CD14-positive monocyte (primary cell): ENCODE measurements at regions not wholly inside any gene's neighbourhood (a gene's known extent, or its start where the extent isn't known, plus 50 kb on each side); places are given as distances from the start of the nearest gene placed in this dataset.

Experiments used
- DNase-seq, 3 donors: peaks; one replicate each; pipeline ENCODE4 v3.0.0-alpha.2; 2011 to 2022
- H2AFZ ChIP-seq: 2 replicates; pipeline ENCODE4 v1.6.0; 2012; ENCODE audit warnings: mild to moderate bottlenecking, low read depth, low read length, inconsistent platforms; ENCODE audit not compliant: insufficient read depth, poor library complexity, severe bottlenecking
- H3K27ac ChIP-seq, 2 donors: 1 replicate in 1 of 2; 2 replicates in 1 of 2; pipeline ENCODE4 v1.5.1; 2012 to 2013; ENCODE audit warnings: low read length in 2 of 2, control low read depth in 1 of 2, inconsistent platforms in 1 of 2, low read depth in 1 of 2, mild to moderate bottlenecking in 1 of 2
- H3K27me3 ChIP-seq, 2 donors: one replicate each; pipeline versions ENCODE4 v1.6.0 to v1.6.1; 2011 to 2013; ENCODE audit warnings: low read length in 2 of 2; ENCODE audit not compliant: control insufficient read depth in 2 of 2, insufficient read depth in 2 of 2
- H3K36me3 ChIP-seq, 2 donors: replicated peaks in 1 of 2; 1 replicate in 1 of 2; 2 replicates in 1 of 2; pipeline versions ENCODE4 v1.5.1 to v1.6.1; 2012 to 2013; ENCODE audit warnings: low read length in 2 of 2, control low read depth in 1 of 2, inconsistent platforms in 1 of 2, mild to moderate bottlenecking in 1 of 2; ENCODE audit not compliant: insufficient read depth in 2 of 2, control insufficient read depth in 1 of 2
- H3K4me1 ChIP-seq, 2 donors: 1 replicate in 1 of 2; 2 replicates in 1 of 2; pipeline versions ENCODE4 v1.5.1 to v1.6.1; 2012 to 2013; ENCODE audit warnings: low read length in 2 of 2, control low read depth in 1 of 2, inconsistent platforms in 1 of 2, mild to moderate bottlenecking in 1 of 2, moderate library complexity in 1 of 2; ENCODE audit not compliant: insufficient read depth in 2 of 2, control insufficient read depth in 1 of 2
- H3K4me2 ChIP-seq: replicated peaks from 2 replicates; pipeline ENCODE3; 2012; ENCODE audit warnings: low read length, moderate library complexity, mild to moderate bottlenecking; ENCODE audit not compliant: poor library complexity, severe bottlenecking; ENCODE audit errors: extremely low read depth
- H3K4me3 ChIP-seq, 3 experiments: fragments of 200-600 bp in 1 of 3; sonication (generic) in 1 of 3; replicated peaks in 1 of 3; 1 replicate in 2 of 3; 2 replicates in 1 of 3; pipeline ENCODE4 v1.5.1; 2011 to 2013; ENCODE audit warnings: low read length in 3 of 3, mild to moderate bottlenecking in 3 of 3, control low read depth in 2 of 3, low read depth in 2 of 3, inconsistent platforms in 1 of 3, moderate library complexity in 1 of 3
- H3K79me2 ChIP-seq: 2 replicates; pipeline ENCODE4 v1.6.0; 2012; ENCODE audit warnings: mild to moderate bottlenecking, control low read depth, inconsistent platforms, low read length, moderate library complexity; ENCODE audit not compliant: insufficient read depth
- H3K9ac ChIP-seq: 2 replicates; pipeline ENCODE4 v1.6.0; 2017; ENCODE audit warnings: low read length, mild to moderate bottlenecking; ENCODE audit not compliant: insufficient read depth, poor library complexity, severe bottlenecking
- H3K9me3 ChIP-seq, 2 donors: replicated peaks in 1 of 2; 1 replicate in 1 of 2; 2 replicates in 1 of 2; pipeline versions ENCODE4 v1.5.1 to v1.6.1; 2012 to 2013; ENCODE audit warnings: low read length in 2 of 2, control low read depth in 1 of 2; ENCODE audit not compliant: control insufficient read depth in 1 of 2, insufficient read depth in 1 of 2
- H4K20me1 ChIP-seq: 2 replicates; pipeline ENCODE4 v1.6.0; 2012; ENCODE audit warnings: mild to moderate bottlenecking, low read length, control low read depth, moderate library complexity; ENCODE audit not compliant: insufficient read depth
- H3K27ac Mint-ChIP-seq, 7 donors: one replicate each; pipeline ENCODE4 v1.8.0; 2020; ENCODE audit warnings: mild to moderate bottlenecking in 7 of 7, mixed read lengths in 7 of 7, moderate library complexity in 6 of 7, inconsistent platforms in 2 of 7
- H3K27me3 Mint-ChIP-seq, 3 donors: one replicate each; pipeline ENCODE4 v1.8.0; 2021 to 2022; ENCODE audit warnings: low read depth in 3 of 3, mild to moderate bottlenecking in 3 of 3, mixed read lengths in 3 of 3, moderate library complexity in 3 of 3, inconsistent platforms in 1 of 3
- H3K36me3 Mint-ChIP-seq, 2 donors: one replicate each; pipeline ENCODE4 v1.8.0; 2020; ENCODE audit warnings: mixed read lengths in 2 of 2, inconsistent platforms in 1 of 2, mild to moderate bottlenecking in 1 of 2
- H3K4me1 Mint-ChIP-seq: one replicate; pipeline ENCODE4 v1.8.0; 2020; ENCODE audit warnings: mild to moderate bottlenecking, mixed read lengths
- H3K4me3 Mint-ChIP-seq, 2 donors: one replicate each; pipeline ENCODE4 v1.8.0; 2020; ENCODE audit warnings: mild to moderate bottlenecking in 2 of 2, mixed read lengths in 2 of 2, moderate library complexity in 1 of 2
- H3K9me3 Mint-ChIP-seq, 7 donors: one replicate each; pipeline ENCODE4 v1.8.0; 2020 to 2022; ENCODE audit warnings: mixed read lengths in 7 of 7, mild to moderate bottlenecking in 6 of 7, moderate library complexity in 6 of 7, inconsistent platforms in 2 of 7
- CTCF ChIP-seq: fragments of 200-600 bp; IDR thresholded peaks from one replicate; pipeline ENCODE4 v1.8.0; 2022; ENCODE audit warnings: antibody characterized with exemption, mild to moderate bottlenecking
- WGBS: methylation state at CpG from one replicate; pipeline ENCODE4 v1.1.5; 2013; ENCODE audit warnings: missing lambda C conversion rate; ENCODE audit not compliant: insufficient coverage; 5-methylcytosine and 5-hydroxymethylcytosine counted together
- intact Hi-C, 2 donors: fragments of 100-400 bp; cut with micrococcal nuclease; formaldehyde crosslinking; loops; one replicate each; pipeline versions ENCODE4 v1.15.0 to v1.15.1; 2023

DNA sequence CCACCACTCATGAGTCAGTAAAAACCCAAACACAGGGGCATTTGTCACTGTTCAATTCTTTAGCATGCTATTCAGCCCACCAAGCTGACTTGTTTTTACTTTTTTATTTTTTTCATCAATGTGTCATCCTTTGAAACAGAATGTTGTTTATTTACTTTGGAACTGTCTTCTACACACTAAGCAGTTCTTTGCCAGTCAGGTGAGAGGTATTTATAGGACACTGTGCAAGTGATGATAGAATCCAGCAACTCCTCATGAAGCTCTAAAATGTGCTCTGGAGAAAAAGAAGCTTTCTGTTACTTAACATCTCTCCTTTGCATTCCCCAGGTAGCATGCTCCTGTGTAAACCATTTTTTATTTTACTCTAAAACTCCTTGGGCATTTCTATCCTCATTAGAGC is 582.0 kb upstream of the TMPRSS15 start:
- H3K4me2 ChIP-seq = no peak overlapping the region
- no peak overlapping the region for H3K27ac ChIP-seq
- Mint-ChIP-seq H3K4me3 (no peak overlapping the region), H3K27ac (no peak overlapping the region), H3K4me1 (no peaks in the 10 kb centered on the region), H3K36me3 (no peaks in the 10 kb centered on the region), H3K9me3 (peaks cover 6 to 19% (median 14%) of the 10 kb centered on the region in 7 donors), H3K27me3 (no peaks in the 10 kb centered on the region)
- DNase-seq = no peak
- no peaks in the 10 kb centered on the region for H3K4me1 ChIP-seq
- H3K27me3 ChIP-seq = no peaks in the 10 kb centered on the region
- H3K9me3 ChIP-seq = peaks cover 23 to 63% of the 10 kb centered on the region in 2 donors
- H3K4me3 ChIP-seq = no peak overlapping the region
- H4K20me1 ChIP-seq = no peaks in the 10 kb centered on the region
- H3K36me3 ChIP-seq = no peaks in the 10 kb centered on the region
- intact Hi-C loops = no loop called here
- no peaks in the 10 kb centered on the region for H3K79me2 ChIP-seq
- no peak overlapping the region for H3K9ac ChIP-seq
- H2AFZ ChIP-seq = no peak overlapping the region
- no peak for TF ChIP-seq CTCF

DNA sequence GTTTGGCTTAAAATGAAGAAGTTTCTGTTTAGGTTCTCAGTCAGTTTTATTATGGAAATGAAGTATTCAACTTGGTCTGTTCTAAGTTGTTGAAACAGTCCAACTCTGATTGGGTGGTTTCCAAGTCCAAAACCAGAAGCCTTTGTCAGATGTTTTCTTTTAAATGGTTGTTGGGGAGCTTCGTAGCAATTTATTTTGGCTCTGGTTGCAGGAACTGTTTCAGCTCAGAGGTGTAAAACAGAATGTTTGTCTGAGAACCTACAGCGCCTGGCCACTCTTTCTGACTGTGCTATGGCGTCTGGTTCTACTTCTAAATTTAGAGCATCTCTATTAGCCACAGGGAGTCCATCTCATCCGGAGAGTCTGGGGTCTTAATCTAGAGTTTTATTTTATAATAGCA is 582.6 kb upstream of the TMPRSS15 start:
- Mint-ChIP-seq H3K9me3 (peaks cover 6 to 21% (median 14%) of the 10 kb centered on the region in 7 donors), H3K27ac (no peak overlapping the region), H3K4me1 (no peaks in the 10 kb centered on the region), H3K4me3 (no peak overlapping the region), H3K36me3 (no peaks in the 10 kb centered on the region), H3K27me3 (no peaks in the 10 kb centered on the region)
- Histone ChIP-seq H4K20me1 (no peaks in the 10 kb centered on the region), H3K4me3 (no peak overlapping the region), H3K27ac (no peak overlapping the region), H3K9me3 (peaks cover 20 to 66% of the 10 kb centered on the region in 2 donors), H3K79me2 (no peaks in the 10 kb centered on the region), H3K36me3 (no peaks in the 10 kb centered on the region), H3K4me2 (no peak overlapping the region), H3K4me1 (no peaks in the 10 kb centered on the region), H3K9ac (no peak overlapping the region), H2AFZ (no peak overlapping the region), H3K27me3 (no peaks in the 10 kb centered on the region)
- DNase-seq = no peak
- TF ChIP-seq CTCF = no peak
- 100% methylated on average over 1 of the region's 4 CpGs for WGBS
- intact Hi-C loops = no loop called here
